Effector memory CD8-positive, alpha-beta T cell (primary cell): ENCODE measurements at regions not wholly inside any gene's neighbourhood (a gene's known extent, or its start where the extent isn't known, plus 50 kb on each side); places are given as distances from the start of the nearest gene placed in this dataset.

Experiments used
- ATAC-seq: fragments of 150-1000 bp; cut with Tn5 transposase; replicated peaks from 2 replicates; pipeline ENCODE4 v1.10.0; 2021; ENCODE audit warnings: mild to moderate bottlenecking, moderate library complexity
- DNase-seq, 3 experiments: peaks; one replicate each; pipeline ENCODE4 v3.0.0; 2021
- H3K27ac Mint-ChIP-seq, 2 donors: one replicate each; pipeline ENCODE4 v1.8.0; 2022; ENCODE audit warnings: mild to moderate bottlenecking in 2 of 2, mixed read lengths in 2 of 2, moderate library complexity in 2 of 2
- H3K27me3 Mint-ChIP-seq, 2 donors: one replicate each; pipeline ENCODE4 v1.8.0; 2022; ENCODE audit warnings: mixed read lengths in 2 of 2
- H3K36me3 Mint-ChIP-seq: one replicate; pipeline ENCODE4 v1.8.0; 2022; ENCODE audit warnings: mild to moderate bottlenecking, moderate library complexity, mixed read lengths; ENCODE audit not compliant: insufficient read depth
- H3K4me1 Mint-ChIP-seq, 2 donors: one replicate each; pipeline ENCODE4 v1.8.0; 2022; ENCODE audit warnings: low read depth in 2 of 2, mixed read lengths in 2 of 2
- H3K4me3 Mint-ChIP-seq, 2 donors: one replicate each; pipeline ENCODE4 v1.8.0; 2022; ENCODE audit warnings: mild to moderate bottlenecking in 2 of 2, mixed read lengths in 2 of 2, moderate library complexity in 2 of 2
- H3K9me3 Mint-ChIP-seq, 2 donors: one replicate each; pipeline ENCODE4 v1.8.0; 2022; ENCODE audit warnings: mixed read lengths in 2 of 2

GRCh38 chr13:67351909-67352308 lies 121.8 kb upstream of the PCDH9 start:
- DNase-seq: no peak
- H3K4me1 Mint-ChIP-seq: no peaks in the 10 kb centered on the region

GRCh38 chr13:67351114-67351513 lies 121.0 kb upstream of the PCDH9 start:
- no peak for ATAC-seq
- Mint-ChIP-seq H3K27ac (no peak overlapping the region), H3K4me1 (no peaks in the 10 kb centered on the region), H3K27me3 (no peaks in the 10 kb centered on the region), H3K4me3 (no peak overlapping the region), H3K36me3 (no peaks in the 10 kb centered on the region), H3K9me3 (peaks cover 7 to 8% of the 10 kb centered on the region in 2 donors)
- no peak for DNase-seq

More at GRCh38 chr13:67351909-67352308, 121.8 kb upstream of the PCDH9 start:
- Mint-ChIP-seq H3K27ac (no peak overlapping the region), H3K4me3 (no peak overlapping the region), H3K27me3 (no peaks in the 10 kb centered on the region), H3K9me3 (peaks cover 6% of the 10 kb centered on the region in 2 donors), H3K36me3 (no peaks in the 10 kb centered on the region)
- no peak for ATAC-seq

GRCh38 chr13:67343777-67344176 lies 113.6 kb upstream of the PCDH9 start:
- no peaks in the 10 kb centered on the region for H3K4me1 Mint-ChIP-seq

GRCh38 chr13:67341406-67341805 lies 111.3 kb upstream of the PCDH9 start:
- no peak overlapping the region for H3K27ac Mint-ChIP-seq
- DNase-seq: no peak
- no peaks in the 10 kb centered on the region for H3K36me3 Mint-ChIP-seq

More at GRCh38 chr13:67343777-67344176, 113.6 kb upstream of the PCDH9 start:
- no peak for DNase-seq
- no peak for ATAC-seq
- no peak overlapping the region for H3K4me3 Mint-ChIP-seq
- H3K27me3 Mint-ChIP-seq: no peaks in the 10 kb centered on the region
- no peak overlapping the region for H3K27ac Mint-ChIP-seq
- H3K36me3 Mint-ChIP-seq: no peaks in the 10 kb centered on the region
- peaks cover 14 to 21% of the 10 kb centered on the region in 2 donors for H3K9me3 Mint-ChIP-seq

GRCh38 chr13:67330149-67330548 lies 100.0 kb upstream of the PCDH9 start:
- no peaks in the 10 kb centered on the region for H3K27me3 Mint-ChIP-seq
- ATAC-seq: no peak
- H3K27ac Mint-ChIP-seq: no peak overlapping the region
- no peaks in the 10 kb centered on the region for H3K4me1 Mint-ChIP-seq
- no peak for DNase-seq
- H3K4me3 Mint-ChIP-seq: no peak overlapping the region
- H3K9me3 Mint-ChIP-seq: peaks cover 5 to 10% of the 10 kb centered on the region in 2 donors
- no peaks in the 10 kb centered on the region for H3K36me3 Mint-ChIP-seq

More at GRCh38 chr13:67341406-67341805, 111.3 kb upstream of the PCDH9 start:
- Mint-ChIP-seq H3K27me3 (no peaks in the 10 kb centered on the region), H3K4me1 (no peaks in the 10 kb centered on the region), H3K9me3 (peaks cover 8 to 22% of the 10 kb centered on the region in 2 donors), H3K4me3 (no peak overlapping the region)
- ATAC-seq: no peak

GRCh38 chr13:67328895-67329294 lies 98.8 kb upstream of the PCDH9 start:
- no peaks in the 10 kb centered on the region for H3K4me1 Mint-ChIP-seq
- H3K9me3 Mint-ChIP-seq: peaks cover 10% of the 10 kb centered on the region in 2 donors
- no peak overlapping the region for H3K4me3 Mint-ChIP-seq
- no peaks in the 10 kb centered on the region for H3K27me3 Mint-ChIP-seq
- no peaks in the 10 kb centered on the region for H3K36me3 Mint-ChIP-seq
- H3K27ac Mint-ChIP-seq: no peak overlapping the region
- ATAC-seq (no peak), DNase-seq (no peak)

GRCh38 chr13:67318860-67319259 lies 88.7 kb upstream of the PCDH9 start:
- Mint-ChIP-seq H3K36me3 (no peaks in the 10 kb centered on the region), H3K9me3 (peaks cover 0 to 4% of the 10 kb centered on the region in 2 donors), H3K4me3 (no peak overlapping the region), H3K4me1 (no peaks in the 10 kb centered on the region), H3K27ac (no peak overlapping the region), H3K27me3 (no peaks in the 10 kb centered on the region)
- no peak for ATAC-seq
- no peak for DNase-seq

- H3K4me3 Mint-ChIP-seq: no peak overlapping the region
- no peak overlapping the region for H3K27ac Mint-ChIP-seq
- peaks cover 0 to 4% of the 10 kb centered on the region in 2 donors for H3K9me3 Mint-ChIP-seq
- H3K36me3 Mint-ChIP-seq: no peaks in the 10 kb centered on the region
- H3K4me1 Mint-ChIP-seq: no peaks in the 10 kb centered on the region
- ATAC-seq: no peak
- DNase-seq: no peak
- H3K27me3 Mint-ChIP-seq: no peaks in the 10 kb centered on the region
Observed at GRCh38 chr13:67318398-67318797, 88.3 kb upstream of the PCDH9 start.

- Mint-ChIP-seq H3K27ac (no peak overlapping the region), H3K36me3 (no peaks in the 10 kb centered on the region), H3K4me3 (no peak overlapping the region), H3K4me1 (no peaks in the 10 kb centered on the region), H3K27me3 (no peaks in the 10 kb centered on the region), H3K9me3 (peaks cover 0 to 7% of the 10 kb centered on the region in 2 donors)
- DNase-seq (no peak), ATAC-seq (no peak)
Observed at GRCh38 chr13:67314405-67314804, 84.3 kb upstream of the PCDH9 start.

GRCh38 chr13:67308004-67308772 lies 78.1 kb upstream of the PCDH9 start:
- H3K27ac Mint-ChIP-seq: no peak overlapping the region
- peaks cover 0 to 2% of the 10 kb centered on the region in 2 donors for H3K9me3 Mint-ChIP-seq
- no peak for ATAC-seq
- no peaks in the 10 kb centered on the region for H3K27me3 Mint-ChIP-seq
- no peak for DNase-seq
- no peaks in the 10 kb centered on the region for H3K36me3 Mint-ChIP-seq
- H3K4me1 Mint-ChIP-seq: no peaks in the 10 kb centered on the region
- no peak overlapping the region for H3K4me3 Mint-ChIP-seq

- no peaks in the 10 kb centered on the region for H3K27me3 Mint-ChIP-seq
- H3K4me3 Mint-ChIP-seq: no peak overlapping the region
- ATAC-seq: no peak
- H3K36me3 Mint-ChIP-seq: no peaks in the 10 kb centered on the region
- no peak for DNase-seq
- peaks cover 0 to 1% of the 10 kb centered on the region in 2 donors for H3K9me3 Mint-ChIP-seq
- H3K27ac Mint-ChIP-seq: no peak overlapping the region
- no peaks in the 10 kb centered on the region for H3K4me1 Mint-ChIP-seq
Observed at GRCh38 chr13:67306742-67307141, 76.6 kb upstream of the PCDH9 start.

GRCh38 chr13:67303661-67304333 lies 73.7 kb upstream of the PCDH9 start:
- Mint-ChIP-seq H3K27me3 (no peaks in the 10 kb centered on the region), H3K4me1 (no peaks in the 10 kb centered on the region), H3K4me3 (no peak overlapping the region), H3K36me3 (no peaks in the 10 kb centered on the region), H3K9me3 (peaks cover 0 to 4% of the 10 kb centered on the region in 2 donors), H3K27ac (no peak overlapping the region)
- ATAC-seq: no peak
- no peak for DNase-seq

GRCh38 chr13:67299751-67300150 lies 69.6 kb upstream of the PCDH9 start:
- ATAC-seq: no peak

GRCh38 chr13:67299072-67299635 lies 69.0 kb upstream of the PCDH9 start:
- Mint-ChIP-seq H3K36me3 (peaks cover 2% of the 10 kb centered on the region), H3K4me3 (no peak overlapping the region), H3K4me1 (no peaks in the 10 kb centered on the region), H3K27me3 (no peaks in the 10 kb centered on the region), H3K9me3 (peaks cover 3 to 8% of the 10 kb centered on the region in 2 donors), H3K27ac (no peak overlapping the region)
- DNase-seq (no peak), ATAC-seq (no peak)

More at GRCh38 chr13:67299751-67300150, 69.6 kb upstream of the PCDH9 start:
- Mint-ChIP-seq H3K4me1 (no peaks in the 10 kb centered on the region), H3K9me3 (peaks cover 3 to 8% of the 10 kb centered on the region in 2 donors), H3K27me3 (no peaks in the 10 kb centered on the region), H3K36me3 (peaks cover 2% of the 10 kb centered on the region), H3K27ac (no peak overlapping the region), H3K4me3 (no peak overlapping the region)
- DNase-seq: no peak
